HFF-Myc (cell line): ENCODE measurements at regions not wholly inside any gene's neighbourhood (a gene's known extent, or its start where the extent isn't known, plus 50 kb on each side); places are given as distances from the start of the nearest gene placed in this dataset.

Experiments used
- DNase-seq: peaks from one replicate; pipeline ENCODE4 v3.0.0-alpha.2; 2011; ENCODE audit warnings: low read depth; ENCODE audit errors: extremely low read depth
- H3K4me3 ChIP-seq: replicated peaks from 2 replicates; pipeline ENCODE4 v1.5.1; 2011; ENCODE audit warnings: low read depth, mild to moderate bottlenecking, control low read depth, low read length
- TF ChIP-seq, protein P1 (sequence below): IDR thresholded peaks from 2 replicates; pipeline ENCODE4 v1.5.1; 2012; ENCODE audit warnings: mild to moderate bottlenecking, low read depth, low read length, control low read depth; ENCODE audit errors: missing control alignments

DNA sequence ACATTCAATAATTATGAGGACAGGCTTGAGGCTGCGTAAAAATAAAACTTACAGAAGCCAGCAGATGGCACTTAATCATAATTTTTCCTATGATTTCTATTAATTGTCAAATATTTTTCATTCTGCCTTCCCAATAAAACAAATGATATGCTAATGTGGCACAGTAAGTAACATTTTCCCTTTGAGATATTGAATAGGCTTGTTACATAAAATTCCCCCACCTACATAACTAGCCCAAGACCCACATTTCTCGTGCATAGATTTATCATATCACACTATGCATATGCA lies 55.4 kb upstream of the PTGFRN start:
- TF ChIP-seq, protein P1, sequence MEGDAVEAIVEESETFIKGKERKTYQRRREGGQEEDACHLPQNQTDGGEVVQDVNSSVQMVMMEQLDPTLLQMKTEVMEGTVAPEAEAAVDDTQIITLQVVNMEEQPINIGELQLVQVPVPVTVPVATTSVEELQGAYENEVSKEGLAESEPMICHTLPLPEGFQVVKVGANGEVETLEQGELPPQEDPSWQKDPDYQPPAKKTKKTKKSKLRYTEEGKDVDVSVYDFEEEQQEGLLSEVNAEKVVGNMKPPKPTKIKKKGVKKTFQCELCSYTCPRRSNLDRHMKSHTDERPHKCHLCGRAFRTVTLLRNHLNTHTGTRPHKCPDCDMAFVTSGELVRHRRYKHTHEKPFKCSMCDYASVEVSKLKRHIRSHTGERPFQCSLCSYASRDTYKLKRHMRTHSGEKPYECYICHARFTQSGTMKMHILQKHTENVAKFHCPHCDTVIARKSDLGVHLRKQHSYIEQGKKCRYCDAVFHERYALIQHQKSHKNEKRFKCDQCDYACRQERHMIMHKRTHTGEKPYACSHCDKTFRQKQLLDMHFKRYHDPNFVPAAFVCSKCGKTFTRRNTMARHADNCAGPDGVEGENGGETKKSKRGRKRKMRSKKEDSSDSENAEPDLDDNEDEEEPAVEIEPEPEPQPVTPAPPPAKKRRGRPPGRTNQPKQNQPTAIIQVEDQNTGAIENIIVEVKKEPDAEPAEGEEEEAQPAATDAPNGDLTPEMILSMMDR, result no peak
- H3K4me3 ChIP-seq, result no peak overlapping the region
- DNase-seq, result no peak

DNA sequence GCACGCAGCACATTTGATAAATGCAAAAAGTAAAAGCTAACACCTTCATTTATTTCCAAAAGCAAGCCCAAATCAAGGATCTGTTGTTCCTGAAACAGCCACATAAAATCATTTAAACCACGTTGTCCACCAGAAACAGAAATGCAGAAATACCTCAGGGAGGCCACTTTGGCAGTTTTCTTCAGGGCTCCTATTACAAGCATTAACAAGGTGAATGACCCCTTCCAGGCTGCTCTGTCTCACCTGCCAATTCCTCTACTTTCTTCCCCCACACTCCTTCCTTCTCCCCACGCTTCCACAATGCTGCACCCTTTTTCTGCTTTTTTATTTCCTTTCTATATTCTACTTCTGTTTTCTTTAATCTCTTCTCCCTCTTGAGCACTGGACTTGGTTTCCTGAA lies 55.0 kb upstream of the PTGFRN start:
- TF ChIP-seq, protein P1, result no peak
- no peak overlapping the region for H3K4me3 ChIP-seq
- DNase-seq, result no peak

DNA sequence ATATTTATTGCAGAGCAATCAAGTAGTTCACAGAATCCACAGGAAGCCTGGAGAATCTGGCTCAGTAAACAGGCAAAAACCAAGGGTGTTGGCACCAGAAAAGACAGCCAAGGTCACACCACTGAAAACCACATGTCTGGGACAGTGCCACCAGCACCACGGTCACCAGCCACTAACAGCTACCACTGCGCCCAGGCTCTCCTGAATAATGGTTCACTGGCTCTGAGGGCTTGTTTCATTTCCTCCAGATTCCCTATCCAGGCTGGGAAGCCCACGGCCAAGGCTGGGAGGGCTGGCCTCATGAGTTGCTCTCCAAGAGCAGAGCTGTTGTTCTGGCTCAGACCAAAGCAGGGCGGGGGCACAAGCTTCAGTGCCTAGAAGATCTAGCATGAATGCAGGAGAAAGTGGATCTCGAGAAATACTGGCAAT lies 54.5 kb upstream of the PTGFRN start:
- no peak overlapping the region; the same call in 1 of the 2 replicates for H3K4me3 ChIP-seq
- no peak for DNase-seq
- TF ChIP-seq, protein P1, result no peak

DNA sequence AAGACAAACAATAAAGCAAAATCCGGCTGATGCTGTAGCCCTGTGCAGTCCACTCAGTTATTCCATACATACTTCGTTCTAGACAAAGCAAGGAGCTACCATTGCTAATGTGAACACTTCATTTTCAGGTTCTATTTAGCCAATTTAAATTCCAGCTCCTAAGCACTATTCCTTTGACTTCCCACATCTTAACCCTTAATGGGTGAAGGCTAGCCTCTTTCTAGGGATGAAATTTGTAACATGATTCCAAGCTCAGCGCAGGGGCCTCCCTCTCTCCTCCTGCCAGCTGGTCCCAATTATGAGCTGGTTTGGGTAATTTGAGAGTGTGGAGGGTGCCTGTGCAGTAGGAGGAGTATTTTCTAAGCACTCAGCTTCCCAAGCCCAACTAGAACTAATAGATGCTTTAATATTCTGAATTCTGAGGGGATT lies 53.9 kb upstream of the PTGFRN start:
- no peak overlapping the region; the same call in 1 of the 2 replicates for H3K4me3 ChIP-seq
- TF ChIP-seq, protein P1, result no peak
- peak; percentile 88 for DNase-seq

DNA sequence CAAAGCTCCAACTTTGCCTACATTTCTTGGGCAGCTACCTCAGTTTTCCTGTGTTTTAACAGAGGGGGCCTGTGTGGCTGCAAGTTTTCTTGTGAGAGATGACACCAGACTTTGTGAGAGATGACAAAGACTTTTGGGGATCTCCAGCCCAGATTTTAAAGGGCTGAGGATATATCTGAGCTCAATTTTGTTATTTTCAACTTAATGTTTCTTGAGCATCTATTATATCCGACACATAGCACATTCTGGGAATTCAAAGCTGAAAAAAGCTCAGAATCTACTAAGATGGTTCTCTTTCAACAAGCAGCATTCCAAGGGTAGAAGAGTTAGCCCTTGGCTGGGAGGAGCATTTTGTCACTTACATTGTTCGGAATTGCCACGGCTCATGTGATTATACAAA lies 53.4 kb upstream of the PTGFRN start:
- no peak for DNase-seq
- TF ChIP-seq, protein P1, result no peak
- H3K4me3 ChIP-seq, result no peak overlapping the region

DNA sequence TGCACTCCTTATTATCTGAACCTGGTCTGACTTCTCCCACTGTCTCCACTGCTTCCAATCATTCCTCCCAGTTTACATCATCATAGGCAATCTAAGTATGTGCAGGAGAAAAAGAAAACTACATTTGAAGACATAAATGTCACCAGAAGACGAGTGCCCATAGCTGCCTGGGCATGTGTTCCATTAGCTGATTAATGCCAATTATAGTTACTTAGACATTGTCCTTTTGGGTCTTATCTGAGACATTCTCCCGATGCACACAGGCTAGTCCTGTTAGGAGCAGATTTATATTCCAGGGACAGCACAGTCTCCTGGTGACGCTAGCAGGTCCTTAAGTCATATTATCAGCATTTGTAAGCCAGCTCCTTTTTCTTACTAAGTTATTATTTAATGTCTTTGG lies 52.6 kb upstream of the PTGFRN start:
- DNase-seq, result no peak
- no peak overlapping the region for H3K4me3 ChIP-seq
- TF ChIP-seq, protein P1, result no peak
